HepG2 (cell line): ENCODE measurements at regions not wholly inside any gene's neighbourhood (a gene's known extent, or its start where the extent isn't known, plus 50 kb on each side); places are given as distances from the start of the nearest gene placed in this dataset.

Experiments
- ATAC-seq: fragments of 200-7000 bp; cut with Tn5 transposase; 3 replicates; pipeline ENCODE4 v1.9.1; 2020; ENCODE audit warnings: mild to moderate bottlenecking, moderate library complexity
- BruUV-seq: library from RNA; stranded (reverse); fragments of 400-500 nt; replicated peaks from 2 replicates; lab custom pipeline; 2021; lab: Mats Ljungman, UMichigan
- CTCF ChIA-PET: fragments of 300-600 bp; formaldehyde crosslinking; extraction: SDS; loops from one replicate; lab custom pipeline; 2021; ENCODE audit warnings: low total read pairs, inconsistent platforms, low intra/inter-chr PET ratio; lab: Yijun Ruan, JAX
- POLR2A ChIA-PET: fragments of 350-600 bp; sonication (Branson Sonifier 250); formaldehyde crosslinking; loops from one replicate; lab custom pipeline; 2020; ENCODE audit warnings: antibody characterized with exemption, inconsistent platforms; lab: Yijun Ruan, JAX
- DNase-seq: peaks from one replicate; pipeline ENCODE4 v3.0.0-alpha.2; 2015; ENCODE audit warnings: low spot score
- FAIRE-seq: peaks from 3 replicates; lab custom pipeline; 2011; peaks lifted over from hg19 to GRCh38; lab: Jason Lieb, UNC
- H2AFZ ChIP-seq: one replicate; pipeline ENCODE4 v1.6.1; 2011; ENCODE audit warnings: low read length, inconsistent platforms
- H3K27ac ChIP-seq: fragments of 300-600 bp; 3 replicates; pipeline ENCODE4 v1.8.0; 2011; ENCODE audit warnings: mixed run types, mild to moderate bottlenecking, mixed read lengths, low read length, inconsistent platforms; ENCODE audit not compliant: insufficient read depth; ENCODE audit errors: extremely low read length
- H3K27me3 ChIP-seq, 2 experiments: fragments of 200-600 bp in 1 of 2; 2 replicates in 1 of 2; 3 replicates in 1 of 2; pipeline versions ENCODE4 v1.6.0 to v1.8.0; 2011; ENCODE audit warnings: low read length in 2 of 2, mild to moderate bottlenecking in 2 of 2, moderate library complexity in 2 of 2, inconsistent platforms in 1 of 2; ENCODE audit not compliant: insufficient read depth in 2 of 2, control insufficient read depth in 1 of 2
- H3K36me3 ChIP-seq, 2 experiments: fragments of 200-600 bp in 1 of 2; replicated peaks in 1 of 2; 2 replicates in 1 of 2; 3 replicates in 1 of 2; pipeline versions ENCODE4 v1.5.1 to v1.8.0; 2011; ENCODE audit warnings: low read length in 2 of 2, inconsistent platforms in 1 of 2; ENCODE audit not compliant: insufficient read depth in 2 of 2, control insufficient read depth in 1 of 2
- H3K4me1 ChIP-seq: 2 replicates; pipeline ENCODE4 v1.5.1; 2012; ENCODE audit warnings: low read length, inconsistent platforms; ENCODE audit not compliant: insufficient read depth
- H3K4me2 ChIP-seq: 2 replicates; pipeline ENCODE4 v1.6.0; 2011; ENCODE audit warnings: low read depth, low read length, inconsistent platforms
- H3K4me3 ChIP-seq, 3 experiments: fragments of 200-600 bp in 1 of 3; sonication (generic), shearing (Covaris generic) in 1 of 3; replicated peaks in 1 of 3; 2 replicates each; pipeline ENCODE4 v1.5.1; 2011 to 2016; ENCODE audit warnings: low read length in 3 of 3, inconsistent platforms in 2 of 3, low read depth in 2 of 3, mild to moderate bottlenecking in 2 of 3, control low read depth in 1 of 3, mixed read lengths in 1 of 3; ENCODE audit not compliant: insufficient read depth in 1 of 3
- H3K79me2 ChIP-seq: one replicate; pipeline ENCODE4 v1.6.1; 2011; ENCODE audit warnings: low read length, inconsistent platforms; ENCODE audit not compliant: insufficient read depth
- H3K9ac ChIP-seq: 2 replicates; pipeline ENCODE4 v1.6.0; 2011; ENCODE audit warnings: mild to moderate bottlenecking, low read depth, low read length, inconsistent platforms; ENCODE audit not compliant: insufficient read depth
- H3K9me3 ChIP-seq: 2 replicates; pipeline ENCODE4 v1.5.1; 2012; ENCODE audit warnings: mild to moderate bottlenecking, low read length
- H4K20me1 ChIP-seq: 2 replicates; pipeline ENCODE4 v1.6.0; 2011; ENCODE audit warnings: inconsistent platforms, mild to moderate bottlenecking, low read length, moderate library complexity; ENCODE audit not compliant: insufficient read depth
- ATF7 ChIP-seq, 2 experiments: fragments of 450-650 bp in 1 of 2; sonication (generic) in 1 of 2; formaldehyde crosslinking in 1 of 2; IDR thresholded peaks; 2 replicates each; pipeline versions ENCODE4 v1.4.0 to v1.6.1; 2016 to 2020; ENCODE audit warnings: antibody characterized with exemption in 1 of 2, mild to moderate bottlenecking in 1 of 2, missing genetic modification reagents in 1 of 2
- CEBPG ChIP-seq: IDR thresholded peaks from 2 replicates; pipeline ENCODE4 v1.6.1; 2016
- CENPT ChIP-seq: sonication (generic); formaldehyde crosslinking; IDR thresholded peaks from 2 replicates; pipeline ENCODE4 v1.8.0; 2022; ENCODE audit warnings: low read depth, mild to moderate bottlenecking, moderate library complexity, missing genetic modification reagents
- DBP ChIP-seq: sonication (generic); formaldehyde crosslinking; IDR thresholded peaks from 2 replicates; pipeline ENCODE4 v1.4.0; 2020; ENCODE audit warnings: missing genetic modification reagents; ENCODE audit errors: not compliant biosample characterization
- GPN1 ChIP-seq: sonication (generic); formaldehyde crosslinking; IDR thresholded peaks from 2 replicates; pipeline ENCODE4 v1.5.1; 2020; ENCODE audit warnings: missing genetic modification reagents, borderline replicate concordance
- HBP1 ChIP-seq: IDR thresholded peaks from 2 replicates; pipeline ENCODE4 v1.6.1; 2016; ENCODE audit warnings: low read depth, control low read depth
- JUND ChIP-seq: sonication (generic); formaldehyde crosslinking; IDR thresholded peaks from 2 replicates; pipeline ENCODE4 v1.8.0; 2022; ENCODE audit warnings: mild to moderate bottlenecking, missing genetic modification reagents
- NFYB ChIP-seq: sonication (generic); formaldehyde crosslinking; IDR thresholded peaks from 2 replicates; pipeline ENCODE4 v1.4.0; 2020; ENCODE audit warnings: missing genetic modification reagents
- PAXIP1 ChIP-seq: sonication (generic); formaldehyde crosslinking; conservative IDR thresholded peaks from 2 replicates; pipeline ENCODE4 v1.4.0; 2020; ENCODE audit warnings: mild to moderate bottlenecking, missing genetic modification reagents, moderate library complexity
- PRDM4 ChIP-seq: sonication (generic); formaldehyde crosslinking; IDR thresholded peaks from 2 replicates; pipeline ENCODE4 v1.9.0; 2021; ENCODE audit warnings: missing genetic modification reagents, borderline replicate concordance
- RBM22 ChIP-seq: fragments of 200-400 bp; formaldehyde crosslinking; optimal IDR thresholded peaks from 2 replicates; pipeline ENCODE3; 2017; ENCODE audit warnings: mild to moderate bottlenecking, low read length, moderate library complexity
- REL ChIP-seq: sonication (generic); formaldehyde crosslinking; conservative IDR thresholded peaks from 2 replicates; pipeline ENCODE4 v1.8.0; 2022; ENCODE audit warnings: mild to moderate bottlenecking, missing genetic modification reagents, moderate library complexity
- TOPORS ChIP-seq: sonication (generic); formaldehyde crosslinking; IDR thresholded peaks from 2 replicates; pipeline ENCODE4 v1.8.0; 2023; ENCODE audit warnings: mild to moderate bottlenecking, missing genetic modification reagents
- ZBTB25 ChIP-seq: IDR thresholded peaks from 2 replicates; pipeline ENCODE4 v1.6.1; 2018; ENCODE audit warnings: missing genetic modification reagents
- ZNF121 ChIP-seq: sonication (generic); formaldehyde crosslinking; IDR thresholded peaks from 2 replicates; pipeline ENCODE4 v1.5.0; 2020; ENCODE audit warnings: mild to moderate bottlenecking, missing genetic modification reagents
- ZNF256 ChIP-seq: sonication (generic); formaldehyde crosslinking; conservative IDR thresholded peaks from 2 replicates; pipeline ENCODE4 v1.4.0; 2020; ENCODE audit warnings: missing genetic modification reagents
- ZNF775 ChIP-seq: sonication (generic); formaldehyde crosslinking; IDR thresholded peaks from 2 replicates; pipeline ENCODE4 v1.4.0; 2020; ENCODE audit warnings: missing genetic modification reagents, mild to moderate bottlenecking, moderate library complexity, borderline replicate concordance
- WGBS: methylation state at CpG from one replicate; pipeline ENCODE4 v1.1.6; 2017; ENCODE audit warnings: low lambda C conversion rate; 5-methylcytosine and 5-hydroxymethylcytosine counted together
- in situ Hi-C: cut with HindIII; loops from 2 replicates; pipeline ENCODE4 v1.10.0; 2017; ENCODE audit warnings: low pct_unique_long_range_greater_than_20kb; ENCODE audit not compliant: extremely low pct_ligation_motif_present
- intact Hi-C: fragments of 100-400 bp; cut with micrococcal nuclease; formaldehyde crosslinking; loops from one replicate; pipeline ENCODE4 v1.10.0; 2022; ENCODE audit not compliant: unreplicated experiment

GRCh38 chr2:12273111-12273510 lies 443.6 kb upstream of the TRIB2 start:
- ChIA-PET POLR2A (no interaction called here), CTCF (no interaction called here)
- 2% methylated on average over 1 of the region's 1 CpG for WGBS
- Histone ChIP-seq H3K27me3 (no peaks in the 10 kb centered on the region), H3K4me2 (no peak overlapping the region), H3K9ac (no peak overlapping the region), H2AFZ (no peak overlapping the region), H3K4me3 (no peak overlapping the region), H3K27ac (no peak overlapping the region), H3K9me3 (no peaks in the 10 kb centered on the region), H4K20me1 (no peaks in the 10 kb centered on the region), H3K36me3 (no peaks in the 10 kb centered on the region), H3K79me2 (no peaks in the 10 kb centered on the region), H3K4me1 (no peaks in the 10 kb centered on the region)
- in situ Hi-C loops, result no loop called here
- FAIRE-seq (no peak), ATAC-seq (no peak), DNase-seq (no peak)
- intact Hi-C loops, result no loop called here
- no TSS peak for BruUV-seq
- TF ChIP-seq ZNF775 (CRISPR knock-in tag), result no peak
- no peak for TF ChIP-seq PAXIP1 (CRISPR knock-in tag)
- TF ChIP-seq ZNF256 (CRISPR knock-in tag), result no peak
- TF ChIP-seq DBP, result no peak
- TF ChIP-seq RBM22, result no peak
- TF ChIP-seq ATF7 (IDR thresholded peaks at IDR 0.05), result no peak
- TF ChIP-seq ATF7 (CRISPR knock-in tag; IDR thresholded peaks at IDR 0.05), result no peak
- no peak for TF ChIP-seq CENPT (CRISPR knock-in tag)
- TF ChIP-seq HBP1 (CRISPR knock-in tag), result no peak
- TF ChIP-seq ZNF121, result no peak
- no peak for TF ChIP-seq GPN1
- no peak for TF ChIP-seq REL (CRISPR knock-in tag)
- no peak for TF ChIP-seq JUND
- no peak for TF ChIP-seq TOPORS (CRISPR knock-in tag)
- TF ChIP-seq PRDM4 (CRISPR knock-in tag), result no peak
- no peak for TF ChIP-seq ZBTB25
- no peak for TF ChIP-seq CEBPG (CRISPR knock-in tag)
- no peak for TF ChIP-seq NFYB (CRISPR knock-in tag)
